ENCODE measurements at regions not wholly inside any gene's neighbourhood (a gene's known extent, or its start where the extent isn't known, plus 50 kb on each side); places are given as distances from the start of the nearest gene placed in this dataset.
A peak's percentile ranks its signal among the peaks of the same experiment; 100 is the strongest.
"Not testable (repeated sequence)": the region's sequence is repeated elsewhere in the genome, so short reads cannot be mapped to it uniquely, and the experiment has no call there.

DNA sequence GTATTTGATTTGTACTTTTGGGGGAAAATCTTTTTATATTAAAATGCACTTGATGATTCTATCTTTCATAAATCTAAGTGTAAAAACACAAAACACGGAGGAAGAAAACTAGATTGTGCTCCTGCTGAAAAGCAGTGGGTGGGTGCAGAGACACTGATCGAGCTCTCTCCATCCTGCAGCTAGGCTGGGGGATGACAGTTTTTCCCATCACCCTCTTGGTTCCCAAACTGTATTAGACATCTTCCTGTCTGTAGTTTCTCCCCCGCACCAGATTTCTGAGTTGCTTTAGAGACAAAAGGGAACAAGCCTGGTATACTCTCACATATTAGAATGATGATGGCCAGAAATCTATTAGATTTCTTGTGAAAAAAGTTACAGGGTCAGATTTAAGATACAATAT, 99.6 kb downstream of the FAM114A2 start:
- DNase-seq (ENCODE audit: low spot score): no peak

DNA sequence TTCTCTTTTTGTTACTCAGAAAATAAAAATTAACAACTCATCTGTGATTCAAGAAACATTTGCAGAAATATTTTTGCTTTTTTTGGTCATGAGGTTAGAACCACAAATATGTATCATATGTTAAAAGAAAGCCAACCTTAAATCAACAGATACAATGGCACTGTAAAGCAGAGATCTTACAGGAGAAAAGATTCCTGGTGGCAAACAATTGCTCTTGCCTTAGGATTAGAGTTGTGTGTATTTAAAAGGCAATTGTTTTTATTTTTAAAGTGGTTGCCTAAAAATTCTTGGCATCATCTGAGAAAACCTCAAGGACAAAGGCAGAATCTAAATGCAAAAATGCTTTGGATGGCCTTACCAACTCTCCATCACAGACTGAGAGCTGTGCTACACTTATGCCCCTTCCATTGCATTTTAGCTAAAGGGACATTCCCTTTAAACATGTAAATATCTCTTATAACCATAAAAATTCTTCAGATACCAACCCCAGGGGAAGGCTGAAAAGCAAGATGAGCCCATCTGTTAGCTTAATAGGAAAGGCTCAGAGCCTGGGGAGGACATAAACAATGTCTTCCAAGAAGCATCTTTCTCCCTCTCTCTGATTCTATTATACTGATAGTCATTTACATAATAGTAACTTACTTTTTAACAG, 100.4 kb downstream of the FAM114A2 start:
- no peak for DNase-seq (ENCODE audit: low spot score)

- no peak for DNase-seq (ENCODE audit: low spot score)
These were observed 101.0 kb downstream of the FAM114A2 start for GRCh38 chr5:153937661-153938060.

DNA sequence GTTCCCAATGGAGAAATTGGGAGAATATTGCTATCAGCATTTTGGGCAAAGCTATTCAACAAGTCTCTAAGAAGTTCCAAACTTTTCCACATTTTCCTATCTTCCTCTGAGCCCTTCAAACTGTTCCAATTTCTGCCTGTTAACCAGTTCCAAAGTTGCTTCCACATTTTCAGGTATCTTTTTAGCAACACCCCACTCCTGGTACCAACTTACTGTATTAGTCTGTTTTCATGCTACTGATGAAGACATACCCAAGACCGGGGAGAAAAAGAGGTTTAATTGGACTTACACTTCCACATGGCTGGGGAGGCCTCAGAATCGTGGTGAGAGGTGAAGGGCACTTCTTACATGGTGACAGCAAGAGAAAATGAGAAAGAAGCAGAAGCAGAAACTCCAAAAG, 103.6 kb downstream of the FAM114A2 start:
- not testable (repeated sequence) for DNase-seq (ENCODE audit: low spot score)

GRCh38 chr5:153926201-153926600, 112.5 kb downstream of the FAM114A2 start:
- DNase-seq (ENCODE audit: low spot score): no peak

DNA sequence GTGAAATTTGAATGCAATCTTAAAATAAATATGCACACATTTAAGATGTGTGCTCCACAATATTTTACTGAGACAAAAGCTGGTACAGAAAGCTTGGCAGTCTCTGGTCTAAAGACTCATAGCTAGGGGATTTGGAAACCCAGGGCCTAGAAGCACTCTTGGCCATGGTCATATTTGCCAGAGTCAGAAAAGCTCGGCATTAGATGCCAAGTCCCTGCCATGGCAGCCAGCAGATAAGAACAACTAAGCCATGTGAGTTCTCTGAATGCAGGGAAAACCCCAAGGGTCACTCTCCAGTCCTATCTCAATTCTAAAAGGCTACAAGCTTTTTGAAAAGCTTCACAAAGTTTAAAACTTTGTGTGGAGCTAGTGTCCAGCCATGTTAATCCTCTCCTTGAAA, 119.5 kb downstream of the FAM114A2 start:
- DNase-seq (ENCODE audit: low spot score): no peak

DNA sequence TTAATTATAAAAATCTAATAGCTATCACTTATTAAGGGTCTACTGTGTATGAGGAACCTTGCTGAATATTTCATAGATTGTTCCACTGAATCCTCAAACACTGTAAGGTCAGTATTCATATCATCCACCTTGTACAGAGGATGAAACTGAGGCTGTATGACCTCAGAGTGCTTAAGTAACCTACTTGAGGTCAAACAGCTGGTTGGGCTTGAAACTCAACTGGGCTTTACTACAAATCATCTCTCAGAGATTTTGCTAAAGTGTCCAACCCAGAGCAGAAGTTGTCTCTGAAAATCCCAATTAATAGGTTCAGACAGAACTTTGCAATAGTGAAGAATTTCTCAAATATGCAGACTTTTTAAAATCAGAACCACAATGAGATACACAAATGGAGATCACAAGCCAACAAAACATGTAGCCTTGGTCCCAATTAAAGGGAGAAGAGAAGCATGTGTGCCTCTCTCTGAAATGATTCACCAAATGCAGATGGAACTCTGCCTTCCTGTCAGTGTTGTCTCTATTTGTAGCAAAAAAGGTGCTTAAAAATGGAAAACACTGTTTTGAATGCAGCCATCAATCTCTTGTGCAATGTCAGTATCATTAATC, 131.4 kb downstream of the FAM114A2 start:
- DNase-seq (ENCODE audit: low spot score): no peak

- no peak for DNase-seq (ENCODE audit: low spot score)
These were observed 133.5 kb downstream of the FAM114A2 start for GRCh38 chr5:153905219-153905618.

GRCh38 chr5:153903321-153903720, 135.4 kb downstream of the FAM114A2 start:
- DNase-seq (ENCODE audit: low spot score): no peak

DNA sequence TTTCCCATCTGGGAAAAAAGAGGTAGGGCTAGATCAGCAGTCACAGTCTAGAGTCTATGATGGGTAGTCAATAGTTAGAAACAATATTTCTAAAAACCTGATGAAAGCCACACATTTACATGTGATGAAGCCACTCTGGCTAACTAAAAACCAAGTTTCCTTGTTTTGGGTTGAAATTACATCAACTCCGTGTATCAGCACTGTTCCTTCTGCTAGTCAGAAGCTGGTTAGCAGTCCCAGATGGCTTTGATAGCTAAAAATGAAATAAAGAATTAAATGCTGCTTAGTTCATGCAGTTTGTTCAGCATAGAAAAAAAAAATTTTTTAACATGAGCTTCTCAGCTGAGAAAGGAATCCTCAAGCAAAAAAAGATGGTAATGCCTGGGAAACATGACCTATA, 136.7 kb downstream of the FAM114A2 start:
- DNase-seq (ENCODE audit: low spot score): no peak

- peak; percentile 2 for DNase-seq (ENCODE audit: low spot score)
These were observed 137.3 kb downstream of the FAM114A2 start for GRCh38 chr5:153901449-153901848.

DNA sequence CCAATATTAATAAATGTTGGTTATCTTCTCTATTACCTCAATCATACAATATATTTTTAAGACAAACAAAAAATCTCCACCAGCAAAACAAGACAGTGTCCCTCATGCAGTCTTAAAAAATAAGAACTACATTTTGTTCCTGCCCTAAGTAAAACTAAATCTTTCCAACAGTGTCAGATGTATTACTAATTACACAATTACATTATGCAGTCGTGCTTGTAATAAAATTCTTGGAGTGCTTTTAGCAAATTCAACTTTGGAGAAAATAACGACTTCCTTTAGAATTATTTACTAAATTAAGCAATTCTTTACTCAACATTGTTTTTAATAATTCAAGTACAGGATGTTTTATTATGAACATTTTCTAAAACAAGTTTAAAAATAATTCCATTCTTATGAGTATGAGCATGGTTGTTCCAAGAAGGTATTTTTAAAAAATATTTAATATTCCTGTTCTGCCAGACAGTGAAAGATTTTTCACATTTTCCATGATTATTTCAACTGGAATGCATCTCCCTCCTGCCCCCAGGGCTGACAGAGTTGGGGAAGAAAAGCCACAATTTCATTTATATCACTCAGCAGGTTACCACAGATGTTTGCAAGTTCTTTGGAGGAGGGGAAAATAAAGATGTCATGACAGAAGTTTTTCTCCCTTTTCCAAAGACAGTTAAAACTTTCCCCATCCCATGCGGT, 137.9 kb downstream of the FAM114A2 start:
- no peak for DNase-seq (ENCODE audit: low spot score)

DNA sequence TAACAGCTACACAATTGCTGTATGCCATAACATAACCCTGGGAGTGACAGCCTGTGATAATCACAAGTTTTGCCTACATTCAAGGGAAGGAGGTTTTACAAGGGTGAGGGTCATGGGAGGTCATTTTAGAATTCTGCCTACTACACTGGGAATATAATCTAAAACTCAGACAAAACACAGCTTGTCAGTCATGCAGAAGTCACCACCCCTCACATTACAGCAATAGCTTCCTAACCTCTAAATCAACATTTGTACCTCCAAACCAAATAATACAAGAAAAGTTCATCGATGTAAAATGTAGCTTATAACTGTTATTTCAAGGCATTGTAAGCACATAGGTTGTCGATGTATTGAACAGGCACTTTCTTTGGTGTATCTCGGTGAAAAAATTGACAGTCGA, 139.0 kb downstream of the FAM114A2 start:
- no peak for DNase-seq (ENCODE audit: low spot score)

GRCh38 chr5:153896701-153897100, 142.0 kb downstream of the FAM114A2 start:
- peak; percentile 68 for DNase-seq (ENCODE audit: low spot score)

GRCh38 chr5:153896117-153896516, 142.6 kb downstream of the FAM114A2 start:
- no peak for DNase-seq (ENCODE audit: low spot score)

GRCh38 chr5:153895266-153895665, 143.4 kb downstream of the FAM114A2 start:
- DNase-seq (ENCODE audit: low spot score): no peak

GRCh38 chr5:153893817-153894216, 144.9 kb downstream of the FAM114A2 start:
- no peak for DNase-seq (ENCODE audit: low spot score)

- no peak for DNase-seq (ENCODE audit: low spot score)
These were observed 147.3 kb downstream of the FAM114A2 start for GRCh38 chr5:153891394-153891793.

- no peak for DNase-seq (ENCODE audit: low spot score)
These were observed 149.9 kb downstream of the FAM114A2 start for GRCh38 chr5:153888781-153889180.

DNA sequence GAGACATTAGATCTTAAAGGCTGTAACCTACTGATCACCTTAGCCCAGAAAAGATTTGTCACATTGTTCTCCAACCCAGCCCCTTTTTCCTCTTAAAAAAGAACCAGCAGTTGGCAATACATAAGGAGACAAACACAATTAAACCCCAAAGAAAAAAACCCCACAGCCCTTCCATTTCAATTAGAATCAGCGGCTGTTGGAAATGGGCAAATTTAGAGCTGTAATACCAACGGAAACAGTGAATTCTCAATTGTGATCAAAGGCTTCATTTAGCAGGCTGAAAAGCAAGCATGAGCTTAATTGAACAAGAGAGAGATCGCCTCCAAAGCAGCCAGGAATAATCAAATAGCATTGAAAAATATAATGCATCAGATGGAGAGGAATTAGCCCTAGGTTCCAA, 153.6 kb downstream of the FAM114A2 start:
- DNase-seq (ENCODE audit: low spot score): no peak

DNA sequence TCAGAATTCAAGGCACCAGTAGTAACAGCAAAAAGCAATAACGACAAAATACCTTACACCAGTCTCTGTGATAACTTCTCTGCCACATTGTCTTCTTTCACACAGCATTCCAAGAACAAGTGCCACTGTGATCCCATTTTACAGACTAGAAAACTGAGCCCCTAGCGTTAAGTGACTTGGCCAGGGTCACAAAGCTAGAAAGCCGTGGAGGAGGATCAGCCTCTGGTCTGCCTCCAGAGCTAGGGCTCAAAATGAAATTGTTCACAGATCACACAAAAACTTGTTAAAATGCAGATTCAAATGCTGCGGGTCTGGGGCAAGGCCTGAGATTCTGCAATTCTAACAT, 154.1 kb downstream of the FAM114A2 start:
- DNase-seq (ENCODE audit: low spot score): no peak

GRCh38 chr5:153883854-153884611, 154.7 kb downstream of the FAM114A2 start:
- no peak for DNase-seq (ENCODE audit: low spot score)

DNA sequence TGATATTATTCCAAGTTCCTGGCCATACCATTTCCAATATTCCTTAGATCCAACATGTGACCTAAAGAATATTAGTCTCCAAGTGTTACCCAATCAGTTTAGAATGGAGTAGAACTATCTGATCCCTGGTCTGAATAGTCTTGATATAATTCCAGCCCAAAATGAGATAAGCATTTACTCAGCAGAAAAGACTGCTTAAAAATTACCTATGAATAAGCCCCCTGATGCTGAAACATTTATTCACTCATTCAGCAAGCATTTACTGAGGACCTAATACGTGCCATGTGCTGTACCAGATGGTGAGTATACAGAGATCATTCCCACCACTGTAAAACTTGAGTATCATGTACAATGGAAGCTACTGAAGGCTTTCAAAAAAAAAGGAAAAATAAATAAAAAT, 157.0 kb downstream of the FAM114A2 start:
- DNase-seq (ENCODE audit: low spot score): no peak

Measured in NAMALWA (cell line).